ENCODE measurements at regions not wholly inside any gene's neighbourhood (a gene's known extent, or its start where the extent isn't known, plus 50 kb on each side); places are given as distances from the start of the nearest gene placed in this dataset.

DNA sequence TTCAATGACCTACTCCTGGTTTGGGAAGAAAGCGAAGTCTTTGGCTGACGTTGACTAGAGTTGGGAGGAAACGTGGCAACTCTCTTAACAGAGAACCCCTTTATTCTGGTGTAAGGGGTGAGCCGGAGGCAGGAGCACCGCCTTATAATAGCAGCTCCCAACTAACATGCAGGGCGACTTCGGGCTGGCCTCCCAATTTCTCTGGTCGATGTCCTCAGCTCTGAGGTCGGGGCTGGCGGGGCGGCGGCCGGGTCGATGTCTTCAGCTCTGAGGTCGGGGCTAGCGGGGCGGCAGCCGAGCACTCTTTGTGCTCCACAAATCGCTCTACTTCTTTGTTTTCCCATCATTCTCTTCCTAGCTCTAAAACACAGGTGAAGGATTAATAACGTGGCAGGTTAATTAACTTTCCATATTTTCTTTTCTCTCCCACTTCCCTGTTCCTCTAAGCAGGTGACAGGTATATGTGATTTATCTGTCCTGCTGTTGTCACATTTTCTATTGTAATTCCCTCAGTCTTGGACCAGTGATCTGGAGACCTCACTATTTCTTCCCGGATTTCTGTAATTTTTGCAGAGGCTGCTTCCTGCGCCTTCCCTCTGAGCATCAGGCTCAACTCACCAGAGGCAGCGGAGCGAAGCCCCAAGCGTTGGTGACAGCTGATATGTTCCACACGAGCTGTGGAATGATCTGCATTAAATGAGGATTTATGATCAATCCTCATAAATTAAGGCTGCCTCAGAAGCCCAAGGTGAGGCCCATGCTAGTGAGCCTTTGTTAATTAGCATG, 64.3 kb downstream of the ACKR3 start:
- intact Hi-C loops (cut with micrococcal nuclease) (no loop called here), in situ Hi-C loops (cut with MboI) (no loop called here)
- no peak for FAIRE-seq
- Histone ChIP-seq H3K36me3 (ENCODE audit: control insufficient read depth, insufficient read depth, low read length) (no peaks in the 10 kb centered on the region), H3K9ac (ENCODE audit: insufficient read depth in 1 of 2, low read depth in 2 of 2, low read length in 2 of 2) (no peak overlapping the region), H3K27me3 (ENCODE audit: control insufficient read depth in 2 of 2, insufficient read depth in 2 of 2, low read length in 2 of 2) (peaks cover 0 to 24% of the 10 kb centered on the region in 2 experiments; a peak in 3 of 5 replicates), H3K4me3 (no peak overlapping the region), H2AFZ (ENCODE audit: low read depth, low read length) (no peak overlapping the region), H3K4me2 (ENCODE audit: insufficient read depth, low read length) (no peak overlapping the region), H3K9me1 (ENCODE audit: control insufficient read depth, insufficient read depth, low read length) (no peaks in the 10 kb centered on the region), H3K27ac (ENCODE audit: extremely low read depth, low read depth, low read length) (no peak overlapping the region), H3K79me2 (ENCODE audit: control insufficient read depth, insufficient read depth, low read length) (no peaks in the 10 kb centered on the region), H4K20me1 (replicated peaks; ENCODE audit: control insufficient read depth, insufficient read depth, low read length) (no peaks in the 10 kb centered on the region; the same call in 1 of the 2 replicates), H3K4me1 (replicated peaks in 1 of 2; ENCODE audit: control insufficient read depth in 2 of 2, insufficient read depth in 2 of 2, low read length in 2 of 2) (no peaks in the 10 kb centered on the region), H3K9me3 (replicated peaks; ENCODE audit: control insufficient read depth, insufficient read depth, low read depth, low read length) (no peaks in the 10 kb centered on the region)
- ATAC-seq = no peak
- ChIA-PET CTCF (ENCODE audit: low intra/inter-chr PET ratio) (no interaction called here), POLR2A (no interaction called here)
- no peak for DNase-seq (ENCODE audit: extremely low read depth in 1 of 4, low spot score in 3 of 4)
- no peak for TF ChIP-seq DIDO1 (tag; IDR thresholded peaks at IDR 0.05; ENCODE audit: low read depth)
- TF ChIP-seq THAP7 (CRISPR knock-in tag; IDR thresholded peaks at IDR 0.05) = no peak
- no peak for TF ChIP-seq MEIS2 (IDR thresholded peaks at IDR 0.05; ENCODE audit: partially characterized antibody)
- no peak for TF ChIP-seq NEUROD1 (IDR thresholded peaks at IDR 0.05; ENCODE audit: borderline replicate concordance, low read depth, low read length, partially characterized antibody)
- BruUV-seq (replicated peaks) = no TSS peak
- 2% methylated on average over 21 of the region's 26 CpGs for WGBS (ENCODE audit: insufficient coverage, low coverage, missing lambda C conversion rate)

GRCh38 chr2:236636261-236636660, 66.6 kb downstream of the ACKR3 start:
- WGBS (ENCODE audit: insufficient coverage, low coverage, missing lambda C conversion rate) = 2% methylated on average over 7 of the region's 7 CpGs
- Histone ChIP-seq H3K27me3 (ENCODE audit: control insufficient read depth in 2 of 2, insufficient read depth in 2 of 2, low read length in 2 of 2) (peaks cover 0 to 30% of the 10 kb centered on the region in 2 experiments; a peak in 2 of 5 replicates), H3K4me3 (no peak overlapping the region), H3K4me2 (ENCODE audit: insufficient read depth, low read length) (no peak overlapping the region), H3K9me3 (replicated peaks; ENCODE audit: control insufficient read depth, insufficient read depth, low read depth, low read length) (no peaks in the 10 kb centered on the region), H3K36me3 (ENCODE audit: control insufficient read depth, insufficient read depth, low read length) (no peaks in the 10 kb centered on the region), H3K9ac (ENCODE audit: insufficient read depth in 1 of 2, low read depth in 2 of 2, low read length in 2 of 2) (no peak overlapping the region), H3K79me2 (ENCODE audit: control insufficient read depth, insufficient read depth, low read length) (no peaks in the 10 kb centered on the region), H3K4me1 (replicated peaks in 1 of 2; ENCODE audit: control insufficient read depth in 2 of 2, insufficient read depth in 2 of 2, low read length in 2 of 2) (no peaks in the 10 kb centered on the region), H3K9me1 (ENCODE audit: control insufficient read depth, insufficient read depth, low read length) (no peaks in the 10 kb centered on the region), H2AFZ (ENCODE audit: low read depth, low read length) (no peak overlapping the region), H4K20me1 (replicated peaks; ENCODE audit: control insufficient read depth, insufficient read depth, low read length) (no peaks in the 10 kb centered on the region; the same call in 1 of the 2 replicates), H3K27ac (ENCODE audit: extremely low read depth, low read depth, low read length) (no peak overlapping the region)
- CTCF ChIA-PET (ENCODE audit: low intra/inter-chr PET ratio) = no interaction called here
- no peak for ATAC-seq
- DNase-seq (ENCODE audit: extremely low read depth in 1 of 4, low spot score in 3 of 4) = no peak
- BruUV-seq (replicated peaks) = no TSS peak
- in situ Hi-C loops (cut with MboI) (no loop called here), intact Hi-C loops (cut with micrococcal nuclease) (no loop called here)
- FAIRE-seq = no peak
- POLR2A ChIA-PET = no interaction called here
- no peak for TF ChIP-seq SOX6 (IDR thresholded peaks at IDR 0.05)
- TF ChIP-seq CBX3 (IDR thresholded peaks at IDR 0.05; ENCODE audit: borderline replicate concordance in 1 of 2, low read length in 2 of 2) = no peak
- no peak for TF ChIP-seq KHSRP (IDR thresholded peaks at IDR 0.05)

Measured in K562 (cell line).